ENCODE measurements at regions not wholly inside any gene's neighbourhood (a gene's known extent, or its start where the extent isn't known, plus 50 kb on each side); places are given as distances from the start of the nearest gene placed in this dataset.

DNA sequence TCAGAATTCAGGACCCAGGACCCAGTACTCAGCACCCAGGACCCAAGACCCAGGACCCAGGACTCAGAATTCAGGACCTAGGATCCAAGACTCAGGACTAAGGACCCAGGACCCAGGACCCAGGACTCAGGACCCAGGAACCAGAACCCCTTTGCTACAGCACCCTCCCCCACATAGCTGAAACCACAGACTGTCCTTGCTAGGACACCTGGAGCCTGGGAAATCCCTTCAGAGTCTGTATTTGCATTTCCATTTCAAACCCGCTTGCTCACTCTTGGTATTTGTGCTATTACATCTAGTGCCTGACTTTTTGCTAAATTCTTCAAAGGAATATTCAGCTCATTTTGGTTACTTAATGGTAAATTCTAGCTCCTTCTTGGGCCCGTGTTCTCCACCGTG is 275.8 kb upstream of the MAF start:
- no peak for DNase-seq

DNA sequence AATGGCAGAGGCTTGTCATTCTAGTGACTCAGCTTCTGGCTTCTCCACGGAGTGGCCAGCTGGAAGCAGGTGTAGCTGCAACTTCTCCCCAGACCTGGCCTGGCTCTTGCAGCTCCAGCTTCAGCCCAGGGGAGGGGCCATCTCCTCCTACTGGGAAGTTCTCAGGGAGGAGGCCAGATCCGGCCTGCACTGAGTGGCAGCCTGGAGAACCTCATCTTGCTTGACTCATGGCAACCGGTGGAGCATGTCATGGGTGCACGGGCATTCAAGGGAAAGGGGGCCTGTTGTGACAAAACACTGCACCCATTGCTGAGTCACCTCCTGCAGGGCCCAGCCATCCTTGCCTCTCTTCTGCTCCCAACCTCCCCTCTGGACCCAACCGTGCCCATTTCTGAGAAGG is 273.9 kb upstream of the MAF start:
- DNase-seq: no peak

DNA sequence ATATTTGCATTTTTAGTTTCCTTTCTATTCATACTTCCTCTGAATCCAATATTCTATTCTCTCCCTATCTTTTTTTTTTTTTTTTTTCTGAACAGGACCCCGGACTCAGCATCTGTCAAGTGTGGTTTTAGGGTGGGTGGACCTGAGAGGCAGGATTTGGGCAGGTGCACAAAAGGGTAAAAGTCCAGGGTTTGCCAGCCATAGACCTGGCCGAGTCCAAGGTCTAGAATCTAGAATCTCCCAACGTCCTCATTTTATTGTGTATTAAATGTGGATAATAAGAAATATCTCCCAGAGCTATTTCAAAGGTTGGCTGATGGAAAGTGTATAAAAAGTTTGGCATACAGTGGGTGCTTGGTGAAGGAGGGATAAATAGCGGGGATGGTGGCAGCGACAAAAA is 273.3 kb upstream of the MAF start:
- DNase-seq: no peak

DNA sequence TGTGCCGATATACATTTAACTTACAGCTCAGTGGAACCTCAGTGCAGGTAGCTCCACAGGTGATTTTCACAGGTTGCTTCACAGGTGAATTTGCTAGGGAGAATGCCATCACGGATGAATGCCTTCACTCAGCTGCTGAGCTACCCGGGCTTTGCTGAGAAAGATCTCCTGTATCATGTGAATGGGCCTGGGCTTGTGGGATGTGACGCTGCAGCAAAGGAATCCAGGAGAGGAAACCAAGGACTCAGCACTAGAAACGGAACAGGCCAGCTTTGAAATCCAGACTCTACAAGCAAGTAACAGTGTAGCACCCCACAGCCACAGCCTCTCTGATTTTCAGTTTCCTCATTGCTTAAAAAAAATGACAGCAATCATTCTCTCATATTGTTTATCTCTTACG is 271.4 kb upstream of the MAF start:
- DNase-seq: no peak

DNA sequence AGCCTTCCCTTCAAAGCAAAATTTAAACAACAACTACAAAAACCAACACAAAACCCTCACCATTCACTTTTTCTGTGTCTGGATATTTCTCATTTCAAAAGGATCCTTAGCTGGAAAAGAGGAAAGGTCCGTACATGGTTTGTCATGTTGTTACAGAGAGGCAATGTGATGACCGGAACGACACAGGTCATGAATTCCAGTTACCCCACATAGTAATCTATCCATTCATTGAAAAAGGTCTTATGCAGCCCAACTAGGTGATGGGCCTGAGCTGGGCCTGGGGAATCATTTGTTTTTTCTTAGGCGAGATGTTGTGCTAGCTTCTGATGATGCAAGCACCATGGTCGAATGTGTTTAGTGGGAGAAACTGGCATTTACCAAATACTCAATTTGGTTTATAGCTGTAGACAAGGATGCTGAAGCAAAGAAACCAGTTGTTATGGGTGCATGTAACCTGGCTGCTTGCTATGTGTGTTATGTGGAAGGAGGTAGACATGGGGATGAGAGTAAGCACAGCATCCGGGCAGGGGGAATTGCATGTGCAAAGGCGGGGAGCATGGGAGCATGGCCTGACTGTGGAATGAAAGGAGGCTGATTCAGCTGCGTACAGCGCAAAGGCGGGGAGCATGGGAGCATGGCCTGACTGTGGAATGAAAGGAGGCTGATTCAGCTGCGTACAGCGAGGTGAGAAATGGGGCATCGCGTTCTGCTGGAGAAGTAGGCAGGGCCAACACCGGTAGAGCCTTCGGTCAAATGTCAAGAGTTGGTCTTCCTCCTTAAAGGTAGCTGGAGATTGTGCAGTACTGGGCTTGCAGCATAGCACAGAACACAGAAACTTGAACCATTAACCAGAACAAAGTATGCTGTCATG is 269.7 kb upstream of the MAF start:
- no peak for DNase-seq

DNA sequence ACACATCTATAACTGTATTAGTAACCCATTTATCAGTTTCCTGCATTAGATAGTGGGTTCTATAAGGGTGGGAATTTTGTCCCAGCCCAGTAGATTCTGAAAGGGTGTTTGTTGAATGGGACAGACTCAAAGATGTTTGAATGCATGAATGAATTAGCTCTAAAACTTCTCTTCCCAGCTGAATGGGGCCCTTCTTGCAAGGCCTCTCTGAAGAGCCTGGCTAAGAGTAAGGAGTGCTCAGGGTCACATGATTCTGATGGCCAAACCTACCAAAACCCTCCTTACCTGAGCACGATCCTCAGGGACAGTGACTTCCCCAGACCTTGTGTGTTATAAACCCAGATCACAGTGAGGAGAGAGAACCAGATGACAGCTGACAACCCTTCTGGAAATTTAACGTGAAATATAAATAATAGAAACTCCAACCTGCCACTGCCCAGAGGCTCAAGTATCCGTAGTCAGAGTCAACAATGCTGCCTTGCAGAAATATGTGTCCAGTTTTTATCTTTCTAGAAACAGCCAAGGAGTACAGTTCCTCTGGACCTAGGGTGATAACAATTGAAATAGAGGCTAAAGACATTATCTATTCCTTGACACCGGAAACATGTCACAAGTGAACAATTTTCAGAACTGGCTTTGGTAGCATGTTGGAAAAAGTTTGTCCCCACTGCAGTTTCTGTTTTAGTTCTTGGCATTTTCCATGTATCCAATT is 268.9 kb upstream of the MAF start:
- no peak for DNase-seq

DNA sequence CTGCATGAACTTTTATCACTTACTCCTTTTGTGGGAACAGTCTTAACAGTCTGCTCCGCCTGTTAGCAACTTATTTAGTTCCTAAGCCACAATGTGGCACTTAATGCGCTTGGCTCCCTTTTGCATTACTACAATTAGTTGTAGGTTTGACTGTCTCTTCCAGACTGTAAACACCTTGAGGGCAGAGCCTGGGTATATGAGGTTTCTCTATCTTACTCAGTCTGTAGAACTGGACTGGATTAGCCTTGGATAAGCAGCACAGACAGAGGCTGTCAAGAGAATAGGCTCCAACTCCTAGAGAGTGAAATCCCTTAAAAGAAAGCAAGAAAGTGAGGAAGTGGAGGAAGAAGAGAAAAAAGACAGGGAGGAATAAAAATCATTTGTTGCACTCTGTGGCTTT is 268.3 kb upstream of the MAF start:
- DNase-seq: no peak

DNA sequence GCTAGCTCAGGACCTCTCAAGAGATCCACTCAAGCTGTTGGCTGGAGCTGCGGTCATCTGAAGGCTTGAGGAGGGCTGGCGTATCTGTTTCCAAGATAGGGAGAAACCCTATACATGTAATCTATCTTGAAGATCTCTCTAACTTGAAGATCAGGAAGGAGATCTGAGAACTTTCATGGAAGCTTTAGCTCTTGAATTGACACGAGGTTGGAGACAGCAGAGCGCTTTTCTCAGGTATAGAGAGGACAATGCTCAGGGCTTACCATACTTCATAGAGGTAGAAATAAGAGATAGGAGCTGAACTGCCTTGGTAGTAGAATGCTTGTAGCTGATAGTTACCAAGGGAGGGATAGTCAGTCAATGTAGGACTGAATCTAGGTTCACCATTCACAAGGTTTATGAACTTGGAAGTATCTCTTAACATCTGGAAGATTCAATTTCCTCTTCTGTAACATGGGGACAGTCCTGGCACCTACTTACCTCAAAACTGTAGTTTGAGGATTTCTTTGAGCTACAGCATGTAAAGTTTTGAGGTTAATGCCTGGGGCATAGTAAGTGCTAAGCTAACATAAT is 267.0 kb upstream of the MAF start:
- no peak for DNase-seq

DNA sequence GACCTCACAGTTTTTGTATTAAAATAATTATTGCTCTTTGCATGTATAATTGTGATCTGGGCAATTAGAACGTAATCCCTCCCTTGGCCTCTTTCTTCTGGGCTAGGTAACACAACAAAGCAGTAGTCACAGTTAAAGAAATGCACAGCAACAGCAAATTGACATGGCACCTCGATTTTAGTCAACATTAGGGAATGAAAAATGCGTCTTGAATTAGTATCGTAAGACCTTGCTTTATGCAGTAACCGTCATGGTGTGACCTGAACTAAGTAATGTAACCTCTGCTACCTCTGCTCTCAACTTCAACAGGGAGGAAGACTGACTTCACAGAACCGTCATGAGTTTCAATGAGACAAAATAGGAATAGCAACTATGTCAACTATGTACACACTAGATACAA is 265.4 kb upstream of the MAF start:
- DNase-seq: no peak

DNA sequence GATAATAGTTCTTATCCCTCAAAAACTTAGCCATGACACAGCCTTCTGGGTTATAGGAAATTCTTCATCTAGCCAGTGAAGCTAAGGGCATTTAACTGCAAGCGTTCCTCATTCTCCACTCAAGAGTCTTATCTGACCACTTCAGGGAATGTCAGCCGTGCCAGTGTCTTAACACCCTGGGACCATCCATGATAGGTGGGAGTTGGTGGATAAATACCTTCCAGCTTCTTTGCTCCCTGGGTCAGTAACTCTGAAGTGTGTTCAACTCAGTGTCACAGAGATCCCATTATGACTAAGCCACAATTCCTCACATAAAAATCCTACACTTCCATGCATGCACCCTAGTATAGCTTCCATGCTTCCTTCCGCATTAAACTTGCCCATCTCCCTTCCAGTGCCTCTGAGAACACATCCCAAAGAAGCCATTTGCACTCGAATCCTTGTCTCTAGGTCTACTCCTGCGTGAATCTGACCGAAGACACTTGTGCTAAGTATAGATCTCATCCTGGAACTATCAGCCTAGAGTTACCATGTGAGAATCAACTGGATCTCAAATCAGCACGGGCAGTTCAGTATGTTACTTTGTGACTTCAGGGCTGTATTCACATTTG is 264.3 kb upstream of the MAF start:
- no peak for DNase-seq

DNA sequence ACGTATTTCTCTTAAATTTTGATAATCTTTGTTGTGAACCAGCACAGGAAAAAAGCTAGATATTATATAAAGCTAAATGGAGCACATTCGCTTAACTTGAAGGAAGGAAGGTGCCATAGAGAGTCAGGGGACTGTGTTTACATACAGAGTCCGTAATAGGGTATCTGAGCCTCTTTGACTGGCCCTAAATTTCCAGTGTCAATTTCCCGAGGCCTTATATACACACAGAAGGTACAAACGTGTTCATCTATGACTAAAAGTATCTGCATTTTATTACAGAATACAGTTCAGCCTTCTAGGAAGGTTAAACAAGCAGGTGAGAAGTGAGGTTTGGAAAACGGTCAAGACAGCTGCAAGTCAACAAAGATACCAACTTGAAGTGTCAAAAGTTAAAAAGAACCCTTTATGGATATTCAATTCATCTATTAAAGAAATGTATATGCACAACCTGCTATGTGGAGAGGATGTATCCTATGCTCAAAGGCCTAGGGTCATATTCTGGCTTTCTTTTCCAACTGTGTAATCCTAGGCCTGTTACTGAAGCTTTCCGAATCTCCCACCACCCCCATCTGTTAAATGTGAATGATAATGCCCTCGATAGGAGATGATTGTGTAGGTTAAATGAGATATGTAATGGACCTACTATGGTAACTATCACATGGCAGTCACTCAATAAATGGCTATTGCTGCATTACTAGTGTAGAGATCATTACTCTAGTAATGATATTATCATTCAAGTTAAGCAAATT is 263.7 kb upstream of the MAF start:
- no peak for DNase-seq

DNA sequence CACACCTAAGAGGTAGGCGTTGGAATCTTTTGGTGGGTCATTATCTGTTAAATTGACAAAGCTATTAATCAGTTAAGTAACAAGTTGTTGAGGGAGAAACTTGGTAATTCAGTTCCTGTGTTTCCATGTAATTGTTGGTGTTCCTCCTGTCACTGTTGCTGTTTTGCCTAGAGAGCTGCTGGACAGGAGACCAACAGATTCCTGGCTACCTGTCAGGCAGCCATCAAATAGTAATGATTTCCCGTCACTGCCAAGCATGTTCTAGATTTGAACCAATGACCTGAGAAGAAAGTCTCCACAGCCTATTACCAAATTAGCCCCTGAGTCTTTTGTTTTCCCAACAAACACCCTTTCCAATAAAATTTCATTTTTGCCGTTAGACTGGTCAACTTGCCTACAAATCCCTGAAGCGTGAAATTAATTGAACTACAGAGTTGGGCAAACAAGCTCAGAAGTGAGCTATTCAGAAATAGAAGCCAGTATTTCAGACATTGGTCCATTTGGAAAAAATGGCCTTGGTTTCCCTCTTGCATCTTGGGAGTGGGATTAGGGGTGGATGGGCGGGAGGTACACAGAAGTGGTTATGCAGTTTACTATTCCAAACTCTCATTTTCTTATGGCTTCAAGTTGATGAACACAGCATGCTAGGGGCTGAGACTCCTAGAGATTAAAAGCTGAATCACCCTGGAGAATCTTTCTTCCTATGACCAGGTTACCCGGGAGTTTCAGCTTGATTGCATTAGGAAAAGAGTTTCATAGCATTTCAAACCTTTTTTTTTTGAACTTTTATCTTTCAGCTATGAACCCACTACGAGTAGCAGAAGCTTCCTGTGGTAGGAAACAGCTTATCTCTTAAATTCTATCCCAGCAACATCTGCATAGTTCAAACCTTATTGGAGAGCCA is 262.8 kb upstream of the MAF start:
- no peak for DNase-seq

DNA sequence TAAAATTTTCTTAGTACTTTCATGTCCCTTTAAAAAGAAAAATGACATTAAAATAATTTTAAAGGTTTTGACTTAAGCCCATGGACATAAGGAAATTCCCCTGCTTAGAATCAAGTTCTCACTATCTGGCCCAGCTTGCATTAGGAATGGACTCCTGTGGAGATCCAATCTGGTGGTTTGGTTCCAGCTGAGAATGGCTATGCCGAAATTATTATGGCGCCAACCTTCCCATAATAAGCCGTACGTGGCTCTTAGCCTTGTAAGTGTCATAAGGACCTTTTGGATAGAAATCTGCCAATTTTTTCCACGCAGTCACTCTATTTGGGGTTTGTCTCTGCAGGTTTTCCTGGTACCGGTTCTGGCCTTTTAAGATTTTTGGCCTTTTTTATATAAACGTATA is 262.1 kb upstream of the MAF start:
- DNase-seq: no peak

DNA sequence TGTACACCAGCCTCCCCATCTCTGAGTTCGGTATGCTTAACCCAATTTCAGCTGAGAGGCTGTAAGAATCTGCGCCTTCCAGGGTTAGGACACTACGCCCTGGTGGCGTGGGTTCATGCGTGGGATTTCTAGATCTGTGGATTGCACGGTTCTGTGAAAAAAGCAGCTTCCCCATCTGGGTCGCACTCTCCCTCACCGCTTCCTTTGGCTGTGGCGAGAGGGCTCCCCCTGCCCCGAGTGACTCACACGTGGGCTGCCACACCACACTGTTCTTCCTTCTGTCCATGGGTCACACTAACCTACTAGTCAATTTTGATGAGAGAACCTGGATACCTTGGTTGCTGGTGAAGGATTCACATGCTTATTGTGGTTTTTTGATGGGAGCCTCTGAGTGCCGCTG is 256.0 kb upstream of the MAF start:
- DNase-seq: no peak

DNA sequence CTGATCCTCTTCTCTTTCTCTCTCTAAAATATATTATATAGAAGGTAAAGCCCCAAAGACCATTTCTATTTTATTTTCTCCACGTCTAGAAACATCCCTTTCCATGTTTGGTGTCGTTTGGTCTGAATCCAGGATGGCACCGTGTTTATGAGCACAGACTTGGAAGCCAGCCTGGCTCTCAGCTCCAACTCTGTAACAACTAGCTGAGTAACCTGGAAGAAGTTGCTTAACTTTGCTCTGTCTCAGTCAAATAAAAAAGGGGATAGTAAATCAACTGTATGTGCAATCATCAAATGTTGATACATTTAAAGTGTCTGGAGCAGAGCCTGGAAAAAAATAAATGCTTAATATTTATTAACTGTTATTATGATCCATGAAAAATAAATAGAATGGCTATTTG is 249.8 kb upstream of the MAF start:
- DNase-seq: no peak

DNA sequence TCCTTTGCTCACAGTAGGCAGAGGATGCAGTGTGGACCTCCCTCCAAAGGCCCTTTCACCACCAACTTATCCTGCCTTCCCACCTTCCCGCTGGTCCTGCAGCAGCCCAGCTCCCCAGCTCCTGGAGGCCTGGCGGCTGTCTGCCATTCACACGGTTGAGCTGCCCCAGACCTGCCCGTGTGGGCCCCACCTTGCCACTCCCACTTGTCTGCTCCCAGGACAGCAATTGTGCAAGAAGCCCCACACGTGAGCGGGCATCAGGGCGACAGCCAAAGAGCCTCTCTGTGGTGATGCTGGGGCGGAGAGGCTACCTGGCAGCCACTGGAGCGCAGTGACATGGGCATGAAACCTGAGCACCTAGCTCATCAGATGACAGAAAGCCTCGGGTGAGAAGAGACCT is 248.6 kb upstream of the MAF start:
- no peak for DNase-seq

DNA sequence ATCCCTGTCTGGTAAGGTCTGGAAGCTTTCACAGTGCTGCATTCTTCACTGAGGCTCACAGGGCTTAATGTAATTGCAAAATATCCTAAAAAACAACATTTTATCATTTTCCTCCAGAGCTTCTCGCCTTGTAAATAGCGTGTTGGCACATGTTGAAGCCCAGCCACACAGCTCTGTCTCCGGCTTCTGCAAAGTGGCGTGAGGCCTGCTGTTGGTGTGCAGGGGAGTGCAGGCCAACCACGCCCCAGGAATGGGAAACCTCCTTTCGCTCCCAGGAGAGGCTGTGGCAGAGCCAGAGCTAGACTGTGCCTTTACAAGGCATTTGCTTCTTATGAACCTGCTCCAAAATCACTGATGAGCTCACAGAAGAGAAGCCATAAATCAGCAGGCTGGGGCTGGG is 248.2 kb upstream of the MAF start:
- no peak for DNase-seq

DNA sequence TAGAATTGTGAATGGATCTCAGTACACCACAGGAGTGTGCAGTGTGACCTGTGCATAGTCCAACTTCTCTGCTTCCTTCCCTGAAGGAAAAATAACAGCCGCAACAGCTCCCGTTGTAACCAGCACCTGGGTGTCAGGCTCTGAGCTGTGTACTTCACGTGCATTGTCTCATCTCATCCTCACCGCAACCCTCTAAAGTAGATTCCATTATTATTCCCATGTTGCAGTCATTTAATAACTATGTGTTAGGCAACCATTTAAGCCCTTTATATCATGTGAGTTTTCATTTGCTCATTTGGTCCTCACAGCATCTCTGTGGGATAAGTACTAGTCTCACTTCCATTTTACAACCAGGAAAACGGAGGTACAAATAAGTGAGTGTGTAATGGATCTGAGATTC is 247.0 kb upstream of the MAF start:
- no peak for DNase-seq

DNA sequence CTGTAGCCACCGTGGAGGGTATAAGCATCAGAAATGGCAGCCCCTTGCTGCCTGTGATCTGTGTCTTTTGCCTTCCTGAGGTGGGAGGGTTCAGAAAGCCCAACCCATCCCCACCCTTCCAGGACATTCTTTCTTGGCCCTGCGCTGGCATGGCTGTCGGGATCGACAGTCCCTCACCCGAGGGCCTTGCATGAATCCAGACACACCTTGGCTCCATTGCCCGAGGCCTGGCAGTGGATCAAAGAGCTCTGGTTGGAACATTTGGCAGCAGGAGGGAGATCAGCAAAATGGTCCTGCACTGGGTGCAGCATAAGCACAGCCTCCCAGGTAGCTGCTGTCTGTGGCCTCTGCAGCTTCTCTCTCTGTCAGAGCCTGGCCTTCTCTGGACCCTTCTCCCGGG is 246.6 kb upstream of the MAF start:
- DNase-seq: no peak

DNA sequence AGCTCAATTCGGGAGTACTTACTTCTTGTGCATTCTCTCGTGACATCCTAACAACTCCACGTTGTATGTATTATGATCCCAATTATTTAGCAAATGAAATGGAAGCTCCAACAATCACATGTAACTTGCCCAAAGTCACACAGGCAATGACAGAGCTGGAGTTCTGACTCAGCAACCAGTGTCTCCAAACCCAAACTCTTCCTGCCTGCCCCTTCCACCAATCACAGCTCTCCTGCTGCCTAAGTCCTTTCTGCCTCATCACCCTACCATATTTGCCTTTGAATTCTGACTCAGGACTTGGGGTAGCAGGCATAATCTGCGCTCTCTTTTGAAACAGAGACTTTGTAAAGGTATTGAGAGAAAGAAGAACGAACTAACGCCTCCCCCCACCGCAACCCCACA is 245.2 kb upstream of the MAF start:
- DNase-seq: no peak

DNA sequence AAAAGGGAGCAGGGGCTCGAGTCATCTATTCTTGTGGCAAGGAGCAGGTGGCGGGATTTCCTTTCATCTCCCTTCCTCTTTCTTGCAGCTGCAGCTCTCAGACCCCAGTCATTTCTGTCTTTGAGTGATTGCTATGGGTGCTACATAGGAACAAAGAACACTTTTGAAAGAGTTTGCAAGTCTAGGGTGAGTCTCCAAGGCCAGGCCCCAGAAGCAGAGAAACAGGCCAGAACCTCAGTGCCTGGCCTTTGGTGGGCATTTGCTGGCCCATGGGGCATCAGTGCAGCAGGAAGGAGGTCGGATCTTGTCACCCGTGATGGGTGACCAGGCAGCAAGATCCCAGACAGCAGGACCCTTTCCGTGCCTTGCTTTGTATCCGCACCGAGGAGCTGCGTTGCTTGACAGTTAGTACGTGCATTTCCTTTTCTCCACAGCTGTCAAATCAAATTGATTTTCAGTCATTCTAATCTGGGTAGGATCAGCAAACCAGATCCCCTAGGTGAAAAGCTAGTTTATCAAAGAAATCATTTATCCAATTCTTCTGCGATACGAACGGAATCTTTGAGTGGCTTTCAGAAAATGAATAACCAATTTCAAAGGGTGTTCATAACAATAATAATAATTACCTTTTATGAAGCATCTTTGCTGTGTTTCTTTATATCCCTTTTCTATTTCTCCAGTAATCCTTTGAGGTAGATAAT is 244.6 kb upstream of the MAF start:
- DNase-seq: no peak
